GM23338 (cell line): ENCODE measurements at regions not wholly inside any gene's neighbourhood (a gene's known extent, or its start where the extent isn't known, plus 50 kb on each side); places are given as distances from the start of the nearest gene placed in this dataset.

Experiments used
- CREB1 ChIP-seq: fragments of 250-450 bp; sonication (Bioruptor Pico); IDR thresholded peaks from 2 replicates; pipeline ENCODE4 v1.5.0; 2020; ENCODE audit warnings: low read depth, mild to moderate bottlenecking, moderate library complexity
- EZH2 ChIP-seq: fragments of 200-600 bp; sonication (generic); IDR thresholded peaks from one replicate; pipeline ENCODE4 v1.8.0; 2017; ENCODE audit warnings: antibody characterized with exemption, mild to moderate bottlenecking, low read depth; ENCODE audit not compliant: unreplicated experiment
- EZH2phosphoT487 ChIP-seq: fragments of 200-600 bp; sonication (generic); IDR thresholded peaks from one replicate; pipeline ENCODE4 v1.8.1; 2018; ENCODE audit warnings: antibody characterized with exemption; ENCODE audit not compliant: unreplicated experiment
- POLR2AphosphoS5 ChIP-seq: IDR thresholded peaks from 2 replicates; pipeline ENCODE4 v1.6.1; 2016; ENCODE audit warnings: antibody characterized with exemption, low read depth
- ZNF114 ChIP-seq: fragments of 250-450 bp; sonication (Bioruptor Pico); IDR thresholded peaks from 2 replicates; pipeline ENCODE4 v1.5.0; 2020; ENCODE audit warnings: mild to moderate bottlenecking, moderate library complexity
- TF ChIP-seq, protein P1 (sequence below), 2 experiments: fragments of 200-600 bp in 1 of 2; sonication (generic) in 1 of 2; conservative IDR thresholded peaks; 2 replicates each; pipeline versions ENCODE4 v1.5.1 to v1.6.1; 2016 to 2017; ENCODE audit warnings: antibody characterized with exemption in 2 of 2, low read depth in 2 of 2, mild to moderate bottlenecking in 2 of 2, moderate library complexity in 1 of 2
- TF ChIP-seq, protein P2 (sequence below): IDR thresholded peaks from one replicate; pipeline ENCODE4 v1.6.1; 2018; ENCODE audit warnings: antibody characterized with exemption; ENCODE audit not compliant: unreplicated experiment
- TF ChIP-seq, protein P3 (sequence below): fragments of 250-450 bp; sonication (Bioruptor Pico); IDR thresholded peaks from 2 replicates; pipeline ENCODE4 v1.5.0; 2020; ENCODE audit warnings: mild to moderate bottlenecking, moderate library complexity

DNA sequence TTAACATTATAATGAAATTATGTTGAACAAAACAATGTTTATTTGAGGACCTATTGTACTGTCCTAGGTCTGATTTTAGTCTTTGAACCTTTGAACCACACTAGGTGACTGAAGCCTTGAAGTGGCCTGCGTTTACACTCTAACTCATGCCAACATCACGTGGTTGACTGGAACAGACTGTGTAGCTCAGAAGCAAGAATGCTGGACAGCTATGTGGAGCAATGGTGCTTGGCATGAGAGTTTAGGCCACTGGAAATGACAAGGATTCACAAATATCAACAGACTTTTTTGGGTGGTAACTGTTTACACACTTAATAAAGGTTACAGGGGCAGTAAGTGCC is 391.5 kb downstream of the RAP2B start:
- TF ChIP-seq CREB1 (CRISPR knock-in tag) (no peak), POLR2AphosphoS5 (no peak), EZH2phosphoT487 (no peak), EZH2 (no peak), ZNF114 (CRISPR knock-in tag) (no peak)
- TF ChIP-seq, protein P1, sequence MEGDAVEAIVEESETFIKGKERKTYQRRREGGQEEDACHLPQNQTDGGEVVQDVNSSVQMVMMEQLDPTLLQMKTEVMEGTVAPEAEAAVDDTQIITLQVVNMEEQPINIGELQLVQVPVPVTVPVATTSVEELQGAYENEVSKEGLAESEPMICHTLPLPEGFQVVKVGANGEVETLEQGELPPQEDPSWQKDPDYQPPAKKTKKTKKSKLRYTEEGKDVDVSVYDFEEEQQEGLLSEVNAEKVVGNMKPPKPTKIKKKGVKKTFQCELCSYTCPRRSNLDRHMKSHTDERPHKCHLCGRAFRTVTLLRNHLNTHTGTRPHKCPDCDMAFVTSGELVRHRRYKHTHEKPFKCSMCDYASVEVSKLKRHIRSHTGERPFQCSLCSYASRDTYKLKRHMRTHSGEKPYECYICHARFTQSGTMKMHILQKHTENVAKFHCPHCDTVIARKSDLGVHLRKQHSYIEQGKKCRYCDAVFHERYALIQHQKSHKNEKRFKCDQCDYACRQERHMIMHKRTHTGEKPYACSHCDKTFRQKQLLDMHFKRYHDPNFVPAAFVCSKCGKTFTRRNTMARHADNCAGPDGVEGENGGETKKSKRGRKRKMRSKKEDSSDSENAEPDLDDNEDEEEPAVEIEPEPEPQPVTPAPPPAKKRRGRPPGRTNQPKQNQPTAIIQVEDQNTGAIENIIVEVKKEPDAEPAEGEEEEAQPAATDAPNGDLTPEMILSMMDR (conservative IDR thresholded peaks at IDR 0.05; ENCODE audit: low read depth in 2 of 2) = no peak
- TF ChIP-seq, protein P2, sequence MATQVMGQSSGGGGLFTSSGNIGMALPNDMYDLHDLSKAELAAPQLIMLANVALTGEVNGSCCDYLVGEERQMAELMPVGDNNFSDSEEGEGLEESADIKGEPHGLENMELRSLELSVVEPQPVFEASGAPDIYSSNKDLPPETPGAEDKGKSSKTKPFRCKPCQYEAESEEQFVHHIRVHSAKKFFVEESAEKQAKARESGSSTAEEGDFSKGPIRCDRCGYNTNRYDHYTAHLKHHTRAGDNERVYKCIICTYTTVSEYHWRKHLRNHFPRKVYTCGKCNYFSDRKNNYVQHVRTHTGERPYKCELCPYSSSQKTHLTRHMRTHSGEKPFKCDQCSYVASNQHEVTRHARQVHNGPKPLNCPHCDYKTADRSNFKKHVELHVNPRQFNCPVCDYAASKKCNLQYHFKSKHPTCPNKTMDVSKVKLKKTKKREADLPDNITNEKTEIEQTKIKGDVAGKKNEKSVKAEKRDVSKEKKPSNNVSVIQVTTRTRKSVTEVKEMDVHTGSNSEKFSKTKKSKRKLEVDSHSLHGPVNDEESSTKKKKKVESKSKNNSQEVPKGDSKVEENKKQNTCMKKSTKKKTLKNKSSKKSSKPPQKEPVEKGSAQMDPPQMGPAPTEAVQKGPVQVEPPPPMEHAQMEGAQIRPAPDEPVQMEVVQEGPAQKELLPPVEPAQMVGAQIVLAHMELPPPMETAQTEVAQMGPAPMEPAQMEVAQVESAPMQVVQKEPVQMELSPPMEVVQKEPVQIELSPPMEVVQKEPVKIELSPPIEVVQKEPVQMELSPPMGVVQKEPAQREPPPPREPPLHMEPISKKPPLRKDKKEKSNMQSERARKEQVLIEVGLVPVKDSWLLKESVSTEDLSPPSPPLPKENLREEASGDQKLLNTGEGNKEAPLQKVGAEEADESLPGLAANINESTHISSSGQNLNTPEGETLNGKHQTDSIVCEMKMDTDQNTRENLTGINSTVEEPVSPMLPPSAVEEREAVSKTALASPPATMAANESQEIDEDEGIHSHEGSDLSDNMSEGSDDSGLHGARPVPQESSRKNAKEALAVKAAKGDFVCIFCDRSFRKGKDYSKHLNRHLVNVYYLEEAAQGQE = no peak
- TF ChIP-seq, protein P3, sequence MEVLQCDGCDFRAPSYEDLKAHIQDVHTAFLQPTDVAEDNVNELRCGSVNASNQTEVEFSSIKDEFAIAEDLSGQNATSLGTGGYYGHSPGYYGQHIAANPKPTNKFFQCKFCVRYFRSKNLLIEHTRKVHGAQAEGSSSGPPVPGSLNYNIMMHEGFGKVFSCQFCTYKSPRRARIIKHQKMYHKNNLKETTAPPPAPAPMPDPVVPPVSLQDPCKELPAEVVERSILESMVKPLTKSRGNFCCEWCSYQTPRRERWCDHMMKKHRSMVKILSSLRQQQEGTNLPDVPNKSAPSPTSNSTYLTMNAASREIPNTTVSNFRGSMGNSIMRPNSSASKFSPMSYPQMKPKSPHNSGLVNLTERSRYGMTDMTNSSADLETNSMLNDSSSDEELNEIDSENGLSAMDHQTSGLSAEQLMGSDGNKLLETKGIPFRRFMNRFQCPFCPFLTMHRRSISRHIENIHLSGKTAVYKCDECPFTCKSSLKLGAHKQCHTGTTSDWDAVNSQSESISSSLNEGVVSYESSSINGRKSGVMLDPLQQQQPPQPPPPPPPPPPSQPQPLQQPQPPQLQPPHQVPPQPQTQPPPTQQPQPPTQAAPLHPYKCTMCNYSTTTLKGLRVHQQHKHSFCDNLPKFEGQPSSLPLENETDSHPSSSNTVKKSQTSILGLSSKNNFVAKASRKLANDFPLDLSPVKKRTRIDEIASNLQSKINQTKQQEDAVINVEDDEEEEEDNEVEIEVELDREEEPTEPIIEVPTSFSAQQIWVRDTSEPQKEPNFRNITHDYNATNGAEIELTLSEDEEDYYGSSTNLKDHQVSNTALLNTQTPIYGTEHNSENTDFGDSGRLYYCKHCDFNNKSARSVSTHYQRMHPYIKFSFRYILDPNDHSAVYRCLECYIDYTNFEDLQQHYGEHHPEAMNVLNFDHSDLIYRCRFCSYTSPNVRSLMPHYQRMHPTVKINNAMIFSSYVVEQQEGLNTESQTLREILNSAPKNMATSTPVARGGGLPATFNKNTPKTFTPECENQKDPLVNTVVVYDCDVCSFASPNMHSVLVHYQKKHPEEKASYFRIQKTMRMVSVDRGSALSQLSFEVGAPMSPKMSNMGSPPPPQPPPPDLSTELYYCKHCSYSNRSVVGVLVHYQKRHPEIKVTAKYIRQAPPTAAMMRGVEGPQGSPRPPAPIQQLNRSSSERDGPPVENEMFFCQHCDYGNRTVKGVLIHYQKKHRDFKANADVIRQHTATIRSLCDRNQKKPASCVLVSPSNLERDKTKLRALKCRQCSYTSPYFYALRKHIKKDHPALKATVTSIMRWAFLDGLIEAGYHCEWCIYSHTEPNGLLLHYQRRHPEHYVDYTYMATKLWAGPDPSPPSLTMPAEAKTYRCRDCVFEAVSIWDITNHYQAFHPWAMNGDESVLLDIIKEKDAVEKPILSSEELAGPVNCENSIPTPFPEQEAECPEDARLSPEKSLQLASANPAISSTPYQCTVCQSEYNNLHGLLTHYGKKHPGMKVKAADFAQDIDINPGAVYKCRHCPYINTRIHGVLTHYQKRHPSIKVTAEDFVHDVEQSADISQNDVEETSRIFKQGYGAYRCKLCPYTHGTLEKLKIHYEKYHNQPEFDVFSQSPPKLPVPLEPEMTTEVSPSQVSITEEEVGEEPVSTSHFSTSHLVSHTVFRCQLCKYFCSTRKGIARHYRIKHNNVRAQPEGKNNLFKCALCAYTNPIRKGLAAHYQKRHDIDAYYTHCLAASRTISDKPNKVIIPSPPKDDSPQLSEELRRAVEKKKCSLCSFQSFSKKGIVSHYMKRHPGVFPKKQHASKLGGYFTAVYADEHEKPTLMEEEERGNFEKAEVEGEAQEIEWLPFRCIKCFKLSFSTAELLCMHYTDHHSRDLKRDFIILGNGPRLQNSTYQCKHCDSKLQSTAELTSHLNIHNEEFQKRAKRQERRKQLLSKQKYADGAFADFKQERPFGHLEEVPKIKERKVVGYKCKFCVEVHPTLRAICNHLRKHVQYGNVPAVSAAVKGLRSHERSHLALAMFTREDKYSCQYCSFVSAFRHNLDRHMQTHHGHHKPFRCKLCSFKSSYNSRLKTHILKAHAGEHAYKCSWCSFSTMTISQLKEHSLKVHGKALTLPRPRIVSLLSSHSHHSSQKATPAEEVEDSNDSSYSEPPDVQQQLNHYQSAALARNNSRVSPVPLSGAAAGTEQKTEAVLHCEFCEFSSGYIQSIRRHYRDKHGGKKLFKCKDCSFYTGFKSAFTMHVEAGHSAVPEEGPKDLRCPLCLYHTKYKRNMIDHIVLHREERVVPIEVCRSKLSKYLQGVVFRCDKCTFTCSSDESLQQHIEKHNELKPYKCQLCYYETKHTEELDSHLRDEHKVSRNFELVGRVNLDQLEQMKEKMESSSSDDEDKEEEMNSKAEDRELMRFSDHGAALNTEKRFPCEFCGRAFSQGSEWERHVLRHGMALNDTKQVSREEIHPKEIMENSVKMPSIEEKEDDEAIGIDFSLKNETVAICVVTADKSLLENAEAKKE (CRISPR knock-in tag) = no peak
